ENCODE measurements at regions not wholly inside any gene's neighbourhood (a gene's known extent, or its start where the extent isn't known, plus 50 kb on each side); places are given as distances from the start of the nearest gene placed in this dataset.
"Not testable (repeated sequence)": the region's sequence is repeated elsewhere in the genome, so short reads cannot be mapped to it uniquely, and the experiment has no call there.

DNA sequence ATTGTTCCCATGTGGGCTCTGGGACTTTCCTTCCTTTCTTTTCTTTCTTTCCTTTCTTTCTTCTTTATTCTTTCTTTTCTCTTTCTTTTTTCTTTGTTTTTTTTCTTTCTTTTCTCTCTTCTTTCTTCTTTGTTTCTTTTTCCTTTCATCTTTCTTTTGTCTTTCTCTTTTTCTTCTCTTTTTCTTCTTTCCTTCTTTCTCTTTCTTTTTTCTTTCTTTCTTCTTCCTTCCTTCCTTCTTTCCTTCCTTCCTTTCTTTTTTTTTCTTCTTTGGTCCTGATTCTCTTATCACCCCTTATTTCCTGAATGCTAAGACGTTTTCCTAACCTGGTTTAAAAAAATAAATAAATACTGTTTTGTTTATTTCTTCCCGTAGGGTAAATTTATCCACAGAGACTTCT is 93.2 kb downstream of the CRLF2 start:
- Histone ChIP-seq H3K9ac (ENCODE audit: low read length) (no peak overlapping the region), H3K27ac (ENCODE audit: low read length in 2 of 2) (no peak overlapping the region), H2AFZ (ENCODE audit: insufficient read depth, low read depth, low read length, poor library complexity, severe bottlenecking) (no peak overlapping the region), H3K36me3 (replicated peaks in 1 of 2; ENCODE audit: control extremely low read depth in 1 of 2, control insufficient read depth in 1 of 2, extremely low read depth in 1 of 2, insufficient read depth in 2 of 2, low read length in 1 of 2) (no peaks in the 10 kb centered on the region), H4K20me1 (ENCODE audit: control insufficient read depth, insufficient read depth, low read length, poor library complexity, severe bottlenecking) (no peaks in the 10 kb centered on the region), H3K4me2 (replicated peaks; ENCODE audit: low read depth, low read length, poor library complexity, severe bottlenecking) (no peak overlapping the region), H3K9me3 (ENCODE audit: control extremely low read depth in 1 of 3, control insufficient read depth in 2 of 3, insufficient read depth in 1 of 3, low read length in 2 of 3) (peaks cover 0 to 3% (median 0%) of the 10 kb centered on the region in 3 donors), H3K4me3 (ENCODE audit: control extremely low read depth in 1 of 5, extremely low read depth in 1 of 5, insufficient read depth in 1 of 5, low read depth in 2 of 5, low read length in 4 of 5) (no peak overlapping the region), H3K4me1 (ENCODE audit: control insufficient read depth in 2 of 2, insufficient read depth in 2 of 2, low read length in 2 of 2) (peaks cover 0 to 2% of the 10 kb centered on the region in 2 donors), H3K27me3 (replicated peaks in 1 of 4; ENCODE audit: control extremely low read depth in 1 of 4, control insufficient read depth in 3 of 4, insufficient read depth in 4 of 4, low read length in 3 of 4) (peaks cover 0 to 13% (median 0%) of the 10 kb centered on the region in 4 experiments), H3K79me2 (ENCODE audit: control insufficient read depth, insufficient read depth, low read length) (no peaks in the 10 kb centered on the region)
- WGBS (ENCODE audit: insufficient coverage), result no CpG with 5 or more reads among the region's 2 CpGs
- Mint-ChIP-seq H3K27ac (no peak overlapping the region), H3K4me3 (no peak overlapping the region), H3K4me1 (no peaks in the 10 kb centered on the region), H3K27me3 (peaks cover 6% of the 10 kb centered on the region), H3K9me3 (ENCODE audit: insufficient read depth) (no peaks in the 10 kb centered on the region)
- intact Hi-C loops (cut with micrococcal nuclease), result no loop called here
- TF ChIP-seq CTCF (IDR thresholded peaks at IDR 0.05) (no peak), EZH2 (IDR thresholded peaks at IDR 0.05; ENCODE audit: borderline replicate concordance, insufficient read depth, low read depth, low read length, poor library complexity, severe bottlenecking) (no peak)
- POLR2A ChIA-PET, result no interaction called here
- ATAC-seq (ENCODE audit: low read depth) (no peak), DNase-seq (no peak)
- CTCF ChIA-PET, result no interaction called here

DNA sequence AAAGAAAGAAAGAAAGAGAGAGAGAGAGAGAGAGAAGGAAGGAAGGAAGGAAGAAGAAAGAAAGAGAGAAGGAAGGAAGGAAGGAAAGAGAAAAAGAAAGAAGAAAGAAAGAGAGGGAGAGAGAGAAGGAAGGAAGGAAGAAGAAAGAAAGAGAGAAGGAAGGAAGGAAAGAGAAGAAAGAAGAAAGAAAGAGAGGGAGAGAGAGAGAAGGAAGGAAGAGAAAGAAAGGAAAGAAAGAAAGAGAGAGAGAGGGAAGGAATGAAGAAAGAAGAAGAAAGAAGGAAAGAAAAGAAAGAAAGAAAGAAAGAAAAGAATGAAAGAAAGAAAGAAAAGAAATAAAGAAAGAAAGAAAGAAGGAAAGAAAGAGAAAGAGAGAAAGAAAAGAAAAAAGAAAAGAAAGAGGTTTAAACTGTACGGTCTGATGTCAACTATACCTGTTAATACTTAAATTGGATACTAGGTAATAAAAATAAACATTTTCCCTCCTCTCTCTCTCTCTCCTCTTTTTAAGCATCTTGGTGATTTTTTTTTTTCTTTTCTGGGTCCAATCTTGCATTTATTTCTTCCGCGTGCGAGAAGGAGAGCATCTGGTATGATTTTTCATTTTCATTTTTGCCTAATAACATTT is 93.8 kb downstream of the CRLF2 start:
- Histone ChIP-seq H3K4me1 (ENCODE audit: control insufficient read depth in 2 of 2, insufficient read depth in 2 of 2, low read length in 2 of 2) (no peaks in the 10 kb centered on the region), H3K9ac (ENCODE audit: low read length) (no peak overlapping the region), H4K20me1 (ENCODE audit: control insufficient read depth, insufficient read depth, low read length, poor library complexity, severe bottlenecking) (no peaks in the 10 kb centered on the region), H3K79me2 (ENCODE audit: control insufficient read depth, insufficient read depth, low read length) (no peaks in the 10 kb centered on the region), H3K4me3 (ENCODE audit: control extremely low read depth in 1 of 5, extremely low read depth in 1 of 5, insufficient read depth in 1 of 5, low read depth in 2 of 5, low read length in 4 of 5) (no peak overlapping the region), H3K9me3 (ENCODE audit: control extremely low read depth in 1 of 3, control insufficient read depth in 2 of 3, insufficient read depth in 1 of 3, low read length in 2 of 3) (peaks cover 0 to under 1% (median 0%) of the 10 kb centered on the region in 3 donors), H3K27ac (ENCODE audit: low read length in 2 of 2) (no peak overlapping the region), H3K4me2 (replicated peaks; ENCODE audit: low read depth, low read length, poor library complexity, severe bottlenecking) (no peak overlapping the region), H3K36me3 (replicated peaks in 1 of 2; ENCODE audit: control extremely low read depth in 1 of 2, control insufficient read depth in 1 of 2, extremely low read depth in 1 of 2, insufficient read depth in 2 of 2, low read length in 1 of 2) (no peaks in the 10 kb centered on the region), H2AFZ (ENCODE audit: insufficient read depth, low read depth, low read length, poor library complexity, severe bottlenecking) (no peak overlapping the region), H3K27me3 (replicated peaks in 1 of 4; ENCODE audit: control extremely low read depth in 1 of 4, control insufficient read depth in 3 of 4, insufficient read depth in 4 of 4, low read length in 3 of 4) (peaks cover 0 to 7% (median 0%) of the 10 kb centered on the region in 4 experiments)
- POLR2A ChIA-PET, result no interaction called here
- no peak overlapping the region for H3K4me3 Mint-ChIP-seq
- no peak for DNase-seq
- WGBS (ENCODE audit: insufficient coverage), result no CpG with 5 or more reads among the region's 4 CpGs
- H3K27me3 Mint-ChIP-seq, result peaks cover 4% of the 10 kb centered on the region
- H3K9me3 Mint-ChIP-seq (ENCODE audit: insufficient read depth), result no peaks in the 10 kb centered on the region
- intact Hi-C loops (cut with micrococcal nuclease), result no loop called here
- ATAC-seq (ENCODE audit: low read depth), result no peak
- CTCF ChIA-PET, result no interaction called here
- H3K27ac Mint-ChIP-seq, result no peak overlapping the region
- H3K4me1 Mint-ChIP-seq, result no peaks in the 10 kb centered on the region
- no peak for TF ChIP-seq CTCF (IDR thresholded peaks at IDR 0.05)
- no peak for TF ChIP-seq EZH2 (IDR thresholded peaks at IDR 0.05; ENCODE audit: borderline replicate concordance, insufficient read depth, low read depth, low read length, poor library complexity, severe bottlenecking)

DNA sequence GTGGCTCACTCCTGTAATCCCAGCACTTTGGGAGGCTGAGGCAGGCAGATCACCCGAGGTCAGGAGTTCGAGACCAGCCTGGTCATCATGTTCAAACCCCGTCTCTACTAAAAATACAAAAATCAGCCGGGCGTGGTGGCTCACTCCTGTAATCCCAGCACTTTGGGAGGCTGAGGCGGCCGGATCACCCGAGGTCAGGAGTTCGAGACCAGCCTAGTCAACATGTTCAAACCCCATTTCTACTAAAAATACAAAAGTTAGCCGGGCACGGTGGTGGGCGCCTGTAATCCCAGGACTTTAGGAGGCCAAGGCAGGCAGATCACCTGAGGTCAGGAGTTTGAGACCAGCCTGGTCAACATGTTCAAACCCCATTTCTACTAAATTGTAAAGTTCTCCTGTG is 97.0 kb downstream of the CRLF2 start:
- POLR2A ChIA-PET; intact Hi-C loops (cut with micrococcal nuclease); H3K9me3 Mint-ChIP-seq (ENCODE audit: insufficient read depth); H3K4me1 ChIP-seq (ENCODE audit: control insufficient read depth in 2 of 2, insufficient read depth in 2 of 2, low read length in 2 of 2); H3K27ac ChIP-seq (ENCODE audit: low read length in 2 of 2); ATAC-seq (ENCODE audit: low read depth); H3K4me1 Mint-ChIP-seq; DNase-seq; H3K27me3 ChIP-seq (replicated peaks in 1 of 4; ENCODE audit: control extremely low read depth in 1 of 4, control insufficient read depth in 3 of 4, insufficient read depth in 4 of 4, low read length in 3 of 4); CTCF ChIA-PET; H4K20me1 ChIP-seq (ENCODE audit: control insufficient read depth, insufficient read depth, low read length, poor library complexity, severe bottlenecking); H3K27ac Mint-ChIP-seq; H3K9me3 ChIP-seq (ENCODE audit: control extremely low read depth in 1 of 3, control insufficient read depth in 2 of 3, insufficient read depth in 1 of 3, low read length in 2 of 3); H2AFZ ChIP-seq (ENCODE audit: insufficient read depth, low read depth, low read length, poor library complexity, severe bottlenecking); H3K4me3 ChIP-seq (ENCODE audit: control extremely low read depth in 1 of 5, extremely low read depth in 1 of 5, insufficient read depth in 1 of 5, low read depth in 2 of 5, low read length in 4 of 5); H3K4me3 Mint-ChIP-seq; H3K4me2 ChIP-seq (replicated peaks; ENCODE audit: low read depth, low read length, poor library complexity, severe bottlenecking); H3K36me3 ChIP-seq (replicated peaks in 1 of 2; ENCODE audit: control extremely low read depth in 1 of 2, control insufficient read depth in 1 of 2, extremely low read depth in 1 of 2, insufficient read depth in 2 of 2, low read length in 1 of 2); H3K9ac ChIP-seq (ENCODE audit: low read length); H3K79me2 ChIP-seq (ENCODE audit: control insufficient read depth, insufficient read depth, low read length); H3K27me3 Mint-ChIP-seq: not testable (repeated sequence)
- 87% methylated on average over 10 of the region's 12 CpGs for WGBS (ENCODE audit: insufficient coverage)
